Neural cell (in vitro differentiated cells): ENCODE measurements at regions not wholly inside any gene's neighbourhood (a gene's known extent, or its start where the extent isn't known, plus 50 kb on each side); places are given as distances from the start of the nearest gene placed in this dataset.
A peak's percentile ranks its signal among the peaks of the same experiment; 100 is the strongest.

ENCODE experiments used
- H2AFZ ChIP-seq: fragments of 200-600, 300-800 bp; sonication (generic), shearing (Covaris generic); 2 replicates; pipeline ENCODE4 v1.6.0; 2014; ENCODE audit warnings: low read depth, mild to moderate bottlenecking, antibody characterized with exemption, low read length, moderate library complexity
- H3F3A ChIP-seq: fragments of 200-600 bp; shearing (Covaris generic); 2 replicates; pipeline ENCODE4 v1.6.1; 2016; ENCODE audit warnings: mild to moderate bottlenecking, moderate library complexity, mixed read lengths, antibody characterized with exemption, low read length; ENCODE audit not compliant: insufficient read depth, poor library complexity, severe bottlenecking
- H3K27ac ChIP-seq: fragments of 200-600, 300-800 bp; sonication (generic), shearing (Covaris generic); 2 replicates; pipeline ENCODE4 v1.5.1; 2014; ENCODE audit warnings: mild to moderate bottlenecking, low read length, moderate library complexity
- H3K27me3 ChIP-seq: fragments of 300-800, 200-600 bp; sonication (generic), shearing (Covaris generic); 2 replicates; pipeline ENCODE4 v1.6.0; 2014; ENCODE audit warnings: mild to moderate bottlenecking, low read depth, low read length, moderate library complexity; ENCODE audit not compliant: insufficient read depth
- H3K36me3 ChIP-seq: fragments of 300-800, 200-600 bp; sonication (generic), shearing (Covaris generic); 2 replicates; pipeline ENCODE4 v1.5.1; 2014; ENCODE audit warnings: mild to moderate bottlenecking, antibody characterized with exemption, low read length, moderate library complexity; ENCODE audit not compliant: insufficient read depth
- H3K4me2 ChIP-seq: fragments of 300-800, 200-600 bp; sonication (generic), shearing (Covaris generic); 2 replicates; pipeline ENCODE4 v1.6.0; 2014; ENCODE audit warnings: mild to moderate bottlenecking, low read length
- H3K4me3 ChIP-seq: fragments of 300-800, 200-600 bp; sonication (generic), shearing (Covaris generic); 2 replicates; pipeline ENCODE4 v1.5.1; 2014; ENCODE audit warnings: mild to moderate bottlenecking, low read length, moderate library complexity
- H3K79me2 ChIP-seq: fragments of 200-600 bp; shearing (Covaris generic); replicated peaks from 2 replicates; pipeline ENCODE4 v1.6.0; 2014; ENCODE audit warnings: mild to moderate bottlenecking, low read length, moderate library complexity; ENCODE audit not compliant: insufficient read depth
- H3K9ac ChIP-seq: fragments of 300-800, 200-600 bp; sonication (generic), shearing (Covaris generic); 2 replicates; pipeline ENCODE4 v1.6.1; 2016; ENCODE audit warnings: mild to moderate bottlenecking, low read length, mixed read lengths
- H3K9me2 ChIP-seq: fragments of 200-600 bp; shearing (Covaris generic); 2 replicates; pipeline ENCODE4 v1.6.1; 2016; ENCODE audit warnings: mild to moderate bottlenecking, low read length, mixed read lengths; ENCODE audit not compliant: insufficient read depth
- H3K9me3 ChIP-seq: fragments of 200-600, 300-800 bp; sonication (generic), shearing (Covaris generic); 2 replicates; pipeline ENCODE4 v1.6.1; 2016; ENCODE audit warnings: mild to moderate bottlenecking, mixed run types, low read length, moderate library complexity, mixed read lengths
- H4K20me1 ChIP-seq: fragments of 200-600 bp; shearing (Covaris generic); 2 replicates; pipeline ENCODE4 v1.6.1; 2016; ENCODE audit warnings: mild to moderate bottlenecking, mixed run types; ENCODE audit not compliant: insufficient read depth
- EP300 ChIP-seq: fragments of 450-650 bp; conservative IDR thresholded peaks from 2 replicates; pipeline ENCODE4 v1.6.1; 2014; ENCODE audit warnings: antibody characterized with exemption, mild to moderate bottlenecking, moderate library complexity; ENCODE audit not compliant: poor library complexity, severe bottlenecking
- EZH2 ChIP-seq: fragments of 200-600, 300-800 bp; shearing (Covaris generic), sonication (generic); IDR thresholded peaks from 2 replicates; pipeline ENCODE4 v1.6.1; 2014; ENCODE audit warnings: antibody characterized with exemption, low read length, borderline replicate concordance, mild to moderate bottlenecking; ENCODE audit not compliant: insufficient read depth, poor library complexity, severe bottlenecking
- MXI1 ChIP-seq: fragments of 450-650 bp; conservative IDR thresholded peaks from 2 replicates; pipeline ENCODE4 v1.6.1; 2014; ENCODE audit warnings: antibody characterized with exemption, mild to moderate bottlenecking; ENCODE audit not compliant: poor library complexity, severe bottlenecking
- POLR2AphosphoS5 ChIP-seq: IDR thresholded peaks from 2 replicates; pipeline ENCODE4 v1.6.1; 2012
- RAD21 ChIP-seq: fragments of 450-650 bp; conservative IDR thresholded peaks from 2 replicates; pipeline ENCODE4 v1.6.1; 2014; ENCODE audit warnings: antibody characterized with exemption, mild to moderate bottlenecking, moderate library complexity
- REST ChIP-seq: IDR thresholded peaks from 2 replicates; pipeline ENCODE4 v1.6.1; 2012; ENCODE audit warnings: borderline replicate concordance
- SMC3 ChIP-seq: fragments of 450-650 bp; conservative IDR thresholded peaks from 2 replicates; pipeline ENCODE4 v1.6.1; 2014; ENCODE audit warnings: antibody characterized with exemption, mild to moderate bottlenecking, moderate library complexity; ENCODE audit not compliant: poor library complexity
- TAF1 ChIP-seq: IDR thresholded peaks from 2 replicates; pipeline ENCODE4 v1.6.1; 2012; ENCODE audit warnings: low read depth
- TF ChIP-seq, protein P1 (sequence below): fragments of 450-650 bp; IDR thresholded peaks from 2 replicates; pipeline ENCODE4 v1.5.1; 2014; ENCODE audit warnings: antibody characterized with exemption, mild to moderate bottlenecking, moderate library complexity; ENCODE audit not compliant: poor library complexity, severe bottlenecking

DNA sequence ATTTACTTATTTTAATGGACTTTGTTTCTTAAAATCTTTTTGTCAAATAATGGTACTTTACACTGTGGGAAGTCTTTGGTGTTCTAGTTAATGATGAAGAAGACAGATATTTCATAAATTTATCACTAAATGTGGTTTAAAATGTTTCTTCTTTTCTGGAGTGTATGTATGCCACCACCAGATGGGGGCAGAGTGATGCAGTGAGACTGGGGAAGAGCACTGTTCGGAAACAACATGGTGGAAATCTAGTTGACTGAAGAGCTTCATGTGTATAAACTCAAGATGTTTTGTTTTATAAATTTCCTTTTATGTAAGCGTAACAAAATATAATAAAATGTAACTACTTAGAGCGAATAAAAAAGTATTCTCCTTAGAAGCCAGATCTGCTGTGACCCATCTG, 195.1 kb downstream of the KCNE4 start:
- no peaks in the 10 kb centered on the region for H3F3A ChIP-seq
- H3K4me3 ChIP-seq: no peak overlapping the region
- H3K27ac ChIP-seq: no peak overlapping the region
- no peaks in the 10 kb centered on the region for H3K36me3 ChIP-seq
- no peaks in the 10 kb centered on the region for H3K9me2 ChIP-seq
- no peak overlapping the region for H3K9ac ChIP-seq
- no peaks in the 10 kb centered on the region for H3K9me3 ChIP-seq
- H3K79me2 ChIP-seq: no peaks in the 10 kb centered on the region
- no peak overlapping the region for H3K4me2 ChIP-seq
- no peaks in the 10 kb centered on the region for H4K20me1 ChIP-seq
- H3K27me3 ChIP-seq: no peaks in the 10 kb centered on the region
- no peak overlapping the region for H2AFZ ChIP-seq
- TF ChIP-seq RAD21 (peak; percentile 67), EZH2 (no peak), SMC3 (peak; percentile 65)
- TF ChIP-seq, protein P1, sequence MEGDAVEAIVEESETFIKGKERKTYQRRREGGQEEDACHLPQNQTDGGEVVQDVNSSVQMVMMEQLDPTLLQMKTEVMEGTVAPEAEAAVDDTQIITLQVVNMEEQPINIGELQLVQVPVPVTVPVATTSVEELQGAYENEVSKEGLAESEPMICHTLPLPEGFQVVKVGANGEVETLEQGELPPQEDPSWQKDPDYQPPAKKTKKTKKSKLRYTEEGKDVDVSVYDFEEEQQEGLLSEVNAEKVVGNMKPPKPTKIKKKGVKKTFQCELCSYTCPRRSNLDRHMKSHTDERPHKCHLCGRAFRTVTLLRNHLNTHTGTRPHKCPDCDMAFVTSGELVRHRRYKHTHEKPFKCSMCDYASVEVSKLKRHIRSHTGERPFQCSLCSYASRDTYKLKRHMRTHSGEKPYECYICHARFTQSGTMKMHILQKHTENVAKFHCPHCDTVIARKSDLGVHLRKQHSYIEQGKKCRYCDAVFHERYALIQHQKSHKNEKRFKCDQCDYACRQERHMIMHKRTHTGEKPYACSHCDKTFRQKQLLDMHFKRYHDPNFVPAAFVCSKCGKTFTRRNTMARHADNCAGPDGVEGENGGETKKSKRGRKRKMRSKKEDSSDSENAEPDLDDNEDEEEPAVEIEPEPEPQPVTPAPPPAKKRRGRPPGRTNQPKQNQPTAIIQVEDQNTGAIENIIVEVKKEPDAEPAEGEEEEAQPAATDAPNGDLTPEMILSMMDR: peak; percentile 58

GRCh38 chr2:223251656-223252229, 199.8 kb downstream of the KCNE4 start:
- Histone ChIP-seq H3K27ac (no peak overlapping the region), H3F3A (no peaks in the 10 kb centered on the region), H3K36me3 (no peaks in the 10 kb centered on the region), H3K79me2 (no peaks in the 10 kb centered on the region), H2AFZ (no peak overlapping the region), H4K20me1 (no peaks in the 10 kb centered on the region), H3K9me2 (no peaks in the 10 kb centered on the region), H3K9ac (no peak overlapping the region), H3K9me3 (no peaks in the 10 kb centered on the region), H3K4me2 (no peak overlapping the region), H3K27me3 (no peaks in the 10 kb centered on the region), H3K4me3 (no peak overlapping the region)
- TF ChIP-seq TAF1 (no peak), EP300 (no peak), REST (no peak), POLR2AphosphoS5 (no peak), SMC3 (no peak), EZH2 (no peak), MXI1 (no peak), RAD21 (no peak)
- TF ChIP-seq, protein P1: no peak
